Activated CD8-positive, alpha-beta memory T cell treated with anti-CD3 and anti-CD28 coated beads, Interleukin-2, amount 10 ng/mL, durations not matched to agents 7 days and 5 days (primary cell): ENCODE measurements at regions not wholly inside any gene's neighbourhood (a gene's known extent, or its start where the extent isn't known, plus 50 kb on each side); places are given as distances from the start of the nearest gene placed in this dataset.

Source experiments
- ATAC-seq: fragments of 150-1000 bp; cut with Tn5 transposase; one replicate; pipeline ENCODE4 v1.10.0; 2021; ENCODE audit warnings: moderate library complexity
- CTCF ChIA-PET: fragments of 350-600 bp; sonication (Branson Sonifier 250); formaldehyde crosslinking; loops from one replicate; lab custom pipeline; 2021; ENCODE audit warnings: antibody characterized with exemption; lab: Charles Lee
- DNase-seq: peaks from one replicate; pipeline ENCODE4 v3.0.0-alpha.2; 2020
- H3K27ac Mint-ChIP-seq: one replicate; pipeline ENCODE4 v1.8.0; 2021; ENCODE audit warnings: mild to moderate bottlenecking, mixed read lengths
- H3K27me3 Mint-ChIP-seq: one replicate; pipeline ENCODE4 v1.8.0; 2021; ENCODE audit warnings: mixed read lengths
- H3K36me3 Mint-ChIP-seq: one replicate; pipeline ENCODE4 v1.8.0; 2021; ENCODE audit warnings: mild to moderate bottlenecking, mixed read lengths
- H3K4me1 Mint-ChIP-seq: one replicate; pipeline ENCODE4 v1.8.0; 2021; ENCODE audit warnings: mixed read lengths
- H3K4me3 Mint-ChIP-seq: one replicate; pipeline ENCODE4 v1.8.0; 2021; ENCODE audit warnings: mild to moderate bottlenecking, moderate library complexity, mixed read lengths
- H3K9me3 Mint-ChIP-seq: one replicate; pipeline ENCODE4 v1.8.0; 2022; ENCODE audit warnings: low read depth, mixed read lengths

- CTCF ChIA-PET = no interaction called here
Measured at GRCh38 chr17:22461460-22462145, 769.3 kb downstream of the KCNJ18 start.

GRCh38 chr17:22462461-22462860 lies 770.1 kb downstream of the KCNJ18 start:
- Mint-ChIP-seq H3K36me3 (no peaks in the 10 kb centered on the region), H3K4me3 (no peak overlapping the region), H3K9me3 (peaks cover 15% of the 10 kb centered on the region), H3K27me3 (no peaks in the 10 kb centered on the region), H3K27ac (no peak overlapping the region), H3K4me1 (no peaks in the 10 kb centered on the region)
- DNase-seq (no peak), ATAC-seq (no peak)
- CTCF ChIA-PET = no interaction called here

More at GRCh38 chr17:22461460-22462145, 769.3 kb downstream of the KCNJ18 start:
- Mint-ChIP-seq H3K27ac (no peak overlapping the region), H3K9me3 (peaks cover 15% of the 10 kb centered on the region), H3K27me3 (no peaks in the 10 kb centered on the region), H3K4me1 (no peaks in the 10 kb centered on the region), H3K4me3 (no peak overlapping the region), H3K36me3 (no peaks in the 10 kb centered on the region)
- DNase-seq (no peak), ATAC-seq (no peak)

- no peaks in the 10 kb centered on the region for H3K36me3 Mint-ChIP-seq
- H3K27ac Mint-ChIP-seq = no peak overlapping the region
- CTCF ChIA-PET = no interaction called here
- H3K9me3 Mint-ChIP-seq = peaks cover 15% of the 10 kb centered on the region
- DNase-seq (no peak), ATAC-seq (no peak)
- H3K4me3 Mint-ChIP-seq = no peak overlapping the region
- no peaks in the 10 kb centered on the region for H3K4me1 Mint-ChIP-seq
- H3K27me3 Mint-ChIP-seq = no peaks in the 10 kb centered on the region
Measured at GRCh38 chr17:22463110-22463850, 771.0 kb downstream of the KCNJ18 start.

DNA sequence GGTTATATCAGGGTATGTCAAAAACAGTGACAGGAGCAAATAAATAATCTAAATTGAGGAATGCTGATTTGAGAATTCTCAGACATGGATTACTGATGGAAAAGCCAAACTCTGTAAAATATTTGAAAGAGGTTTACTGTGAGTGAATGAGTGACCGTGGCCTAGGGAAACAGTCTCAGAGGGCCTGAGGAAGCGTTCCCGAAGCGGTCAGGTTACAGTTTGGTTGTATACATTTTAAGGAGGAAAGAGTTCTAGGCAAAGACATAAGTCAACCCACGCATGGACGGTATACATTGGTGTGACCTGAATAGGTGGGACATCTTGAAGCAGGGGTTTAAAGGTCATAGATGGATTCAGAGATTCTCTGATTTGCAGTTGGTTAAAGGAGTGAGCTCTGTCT lies 771.7 kb downstream of the KCNJ18 start:
- Mint-ChIP-seq H3K9me3 (peaks cover 14% of the 10 kb centered on the region), H3K4me3 (no peak overlapping the region), H3K27me3 (no peaks in the 10 kb centered on the region), H3K36me3 (no peaks in the 10 kb centered on the region), H3K27ac (no peak overlapping the region), H3K4me1 (no peaks in the 10 kb centered on the region)
- DNase-seq (no peak), ATAC-seq (no peak)
- CTCF ChIA-PET = no interaction called here

- Mint-ChIP-seq H3K4me1 (no peaks in the 10 kb centered on the region), H3K27ac (no peak overlapping the region), H3K36me3 (no peaks in the 10 kb centered on the region), H3K27me3 (no peaks in the 10 kb centered on the region), H3K9me3 (peaks cover 13% of the 10 kb centered on the region), H3K4me3 (no peak overlapping the region)
- ATAC-seq (no peak), DNase-seq (no peak)
- CTCF ChIA-PET = no interaction called here
Measured at GRCh38 chr17:22467720-22468119, 775.4 kb downstream of the KCNJ18 start.

DNA sequence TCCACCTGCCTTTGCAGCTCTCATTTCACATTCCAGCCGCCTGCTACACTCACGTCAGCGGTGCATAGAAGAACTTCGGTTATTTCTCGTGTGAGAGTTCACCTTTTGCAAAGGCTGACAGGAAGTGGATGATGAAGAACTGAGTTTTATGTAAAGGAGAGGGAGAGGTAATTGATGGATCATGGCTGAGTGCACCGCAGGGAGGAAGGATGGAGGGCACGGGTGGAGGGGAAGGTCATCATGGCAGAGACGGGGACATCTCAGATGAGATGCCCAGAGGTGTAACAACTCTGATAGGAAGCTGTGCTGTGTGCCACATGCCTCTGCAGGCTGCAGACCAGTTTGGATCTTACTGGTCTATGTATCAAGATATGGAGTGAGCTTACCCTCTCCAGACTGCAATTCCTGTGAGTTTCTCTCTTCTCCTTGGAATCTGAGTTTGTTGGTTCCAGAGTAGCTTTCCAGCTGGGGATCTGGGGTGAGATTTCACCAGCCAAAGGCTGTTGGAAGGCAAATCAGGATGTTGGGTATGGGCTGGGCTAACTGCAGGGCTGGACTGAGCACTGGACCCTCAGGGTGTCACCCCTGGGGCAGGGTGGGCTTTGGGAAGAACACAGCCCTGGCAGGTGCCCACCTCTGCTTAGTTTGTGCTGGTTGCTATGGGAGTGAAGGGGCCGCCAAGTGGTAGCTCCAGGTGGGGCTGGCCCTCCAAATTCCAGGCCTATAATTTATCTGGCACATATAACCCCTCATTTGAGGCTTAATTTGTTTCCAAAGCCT lies 777.0 kb downstream of the KCNJ18 start:
- DNase-seq (no peak), ATAC-seq (no peak)
- Mint-ChIP-seq H3K36me3 (no peaks in the 10 kb centered on the region), H3K4me1 (no peaks in the 10 kb centered on the region), H3K27ac (no peak overlapping the region), H3K9me3 (peaks cover 10% of the 10 kb centered on the region), H3K4me3 (no peak overlapping the region), H3K27me3 (no peaks in the 10 kb centered on the region)
- CTCF ChIA-PET = no interaction called here

DNA sequence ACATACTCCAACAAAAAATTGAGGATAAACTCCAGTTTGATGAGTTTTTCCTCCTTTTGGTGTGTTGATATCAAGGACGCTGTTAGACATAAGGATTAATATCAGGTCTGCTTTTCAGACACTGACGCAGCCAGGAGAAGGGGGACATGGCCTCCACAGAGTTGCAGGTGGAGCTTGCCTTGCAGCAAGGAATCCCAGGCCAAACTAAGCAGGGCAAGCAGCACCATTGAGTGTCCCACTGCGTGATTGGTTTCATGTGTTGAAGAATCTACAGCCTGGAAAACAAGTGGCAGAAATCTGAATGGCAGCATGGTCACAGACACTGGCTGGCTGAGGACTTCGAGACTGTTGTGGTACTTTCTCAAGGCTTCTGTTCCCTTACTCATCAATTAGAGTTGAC lies 777.6 kb downstream of the KCNJ18 start:
- Mint-ChIP-seq H3K4me3 (no peak overlapping the region), H3K27ac (no peak overlapping the region), H3K9me3 (peaks cover 10% of the 10 kb centered on the region), H3K36me3 (no peaks in the 10 kb centered on the region), H3K27me3 (no peaks in the 10 kb centered on the region), H3K4me1 (no peaks in the 10 kb centered on the region)
- ATAC-seq = no peak
- CTCF ChIA-PET = no interaction called here
- DNase-seq = no peak

DNA sequence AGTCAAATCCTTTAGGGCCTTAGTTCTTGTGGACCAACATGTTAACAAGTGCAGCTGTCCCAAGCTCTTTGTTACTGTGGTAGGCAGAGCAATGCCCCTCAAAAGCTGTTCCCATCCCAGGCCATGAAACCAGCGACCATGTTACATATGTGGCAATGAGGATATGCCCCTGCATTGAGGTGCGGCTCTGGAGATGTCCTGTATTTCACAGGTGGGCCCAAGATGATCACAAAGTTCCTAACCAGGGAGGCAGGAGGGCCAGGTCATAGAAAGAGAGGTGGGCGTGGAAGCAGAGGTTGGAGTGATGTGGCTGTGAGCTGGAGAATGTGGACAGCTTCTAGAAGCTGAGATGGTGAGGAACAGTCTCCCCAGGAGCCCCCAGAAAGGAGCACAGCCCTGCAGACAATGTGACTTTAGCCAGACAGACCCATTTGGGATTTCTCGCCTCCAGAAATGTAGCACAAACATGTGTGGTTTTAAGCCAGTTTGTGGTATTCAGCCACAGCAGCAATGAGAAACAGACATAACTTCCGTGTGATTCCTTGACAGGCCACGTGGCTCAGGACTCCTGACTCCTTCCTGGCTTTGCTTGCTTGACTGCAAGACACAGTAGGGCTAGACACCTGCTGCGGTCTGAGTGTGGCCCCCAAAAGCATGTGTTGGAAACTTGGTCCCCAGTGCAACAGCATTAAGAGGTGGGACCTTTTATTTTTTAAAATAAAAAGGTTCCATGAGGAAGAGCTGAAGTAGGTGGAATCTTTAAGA lies 778.3 kb downstream of the KCNJ18 start:
- Mint-ChIP-seq H3K36me3 (no peaks in the 10 kb centered on the region), H3K4me3 (no peak overlapping the region), H3K9me3 (peaks cover 10% of the 10 kb centered on the region), H3K27me3 (no peaks in the 10 kb centered on the region), H3K4me1 (no peaks in the 10 kb centered on the region), H3K27ac (no peak overlapping the region)
- DNase-seq = no peak
- no peak for ATAC-seq
- CTCF ChIA-PET = no interaction called here

DNA sequence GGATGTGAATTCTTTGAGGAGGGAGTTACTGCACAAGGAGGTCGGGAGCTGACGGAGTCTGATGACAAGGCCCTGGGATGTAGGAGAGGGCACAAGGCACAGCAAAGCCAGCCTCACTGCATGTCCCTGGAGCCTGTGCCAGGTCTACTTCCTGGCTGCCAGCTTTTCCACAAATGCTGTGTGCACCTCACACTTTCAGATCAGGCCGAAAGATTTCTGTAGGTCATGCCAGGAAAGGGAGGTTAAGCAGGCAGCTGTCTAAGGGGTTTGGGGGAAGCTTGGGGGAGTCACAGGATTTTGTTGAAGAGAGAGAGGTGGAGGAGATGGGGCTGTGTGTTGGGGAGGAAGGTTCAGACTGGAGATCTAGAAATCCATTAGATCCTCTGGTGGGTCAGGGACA lies 792.5 kb downstream of the KCNJ18 start:
- CTCF ChIA-PET = no interaction called here

GRCh38 chr17:22490399-22490798 lies 798.1 kb downstream of the KCNJ18 start:
- Mint-ChIP-seq H3K27me3 (no peaks in the 10 kb centered on the region), H3K27ac (no peak overlapping the region), H3K4me3 (no peak overlapping the region), H3K36me3 (peaks cover 1% of the 10 kb centered on the region), H3K4me1 (no peaks in the 10 kb centered on the region), H3K9me3 (peaks cover 17% of the 10 kb centered on the region)
- CTCF ChIA-PET = no interaction called here
- DNase-seq (no peak), ATAC-seq (no peak)

More for the DNA sequence above, 792.5 kb downstream of the KCNJ18 start:
- Mint-ChIP-seq H3K27ac (no peak overlapping the region), H3K27me3 (no peaks in the 10 kb centered on the region), H3K4me1 (no peaks in the 10 kb centered on the region), H3K36me3 (peaks cover 1% of the 10 kb centered on the region), H3K4me3 (no peak overlapping the region), H3K9me3 (peaks cover 13% of the 10 kb centered on the region)
- DNase-seq (no peak), ATAC-seq (no peak)

DNA sequence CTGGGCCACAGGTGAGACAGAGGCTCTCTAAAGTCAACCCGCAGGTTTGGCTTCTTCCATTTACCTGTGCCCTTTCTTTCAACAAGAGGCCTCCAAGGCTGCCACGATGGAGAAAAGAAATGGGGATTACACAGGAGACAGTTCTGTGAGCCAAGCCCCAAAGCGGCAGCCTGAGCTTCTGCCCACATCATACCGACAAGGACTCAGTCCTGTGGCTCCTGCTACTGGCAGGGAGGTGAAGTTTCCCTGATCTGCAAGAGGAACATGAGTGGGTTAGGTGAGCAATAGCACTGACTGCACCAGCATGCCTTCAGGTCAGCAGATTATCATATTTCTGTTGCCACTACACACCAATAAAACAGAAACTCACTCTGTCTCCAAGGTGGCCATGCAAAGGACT lies 800.0 kb downstream of the KCNJ18 start:
- CTCF ChIA-PET = no interaction called here
- Mint-ChIP-seq H3K27me3 (no peaks in the 10 kb centered on the region), H3K36me3 (no peaks in the 10 kb centered on the region), H3K27ac (no peak overlapping the region), H3K9me3 (peaks cover 16% of the 10 kb centered on the region), H3K4me1 (no peaks in the 10 kb centered on the region), H3K4me3 (no peak overlapping the region)
- no peak for ATAC-seq
- DNase-seq = no peak

DNA sequence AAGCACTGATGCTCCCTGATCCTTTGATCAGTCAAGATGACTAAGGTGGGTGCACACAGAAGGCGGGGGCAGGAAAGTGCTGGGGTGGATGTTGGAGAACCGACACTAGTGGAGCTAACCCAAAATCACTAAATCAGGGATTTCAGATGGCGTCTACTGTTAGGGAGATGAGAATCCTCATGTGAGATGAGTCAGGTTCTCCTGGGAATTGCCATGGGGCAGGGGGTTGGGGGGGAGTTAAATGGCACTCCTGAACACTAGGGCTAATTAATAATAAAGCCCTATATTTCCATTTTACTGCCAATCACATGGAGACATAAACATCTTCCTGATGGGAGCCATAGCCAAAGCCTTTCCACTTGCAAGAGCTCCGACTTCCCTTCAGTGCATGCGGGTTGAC lies 804.1 kb downstream of the KCNJ18 start:
- Mint-ChIP-seq H3K4me1 (no peaks in the 10 kb centered on the region), H3K9me3 (peaks cover 12% of the 10 kb centered on the region), H3K27me3 (no peaks in the 10 kb centered on the region), H3K4me3 (no peak overlapping the region), H3K36me3 (no peaks in the 10 kb centered on the region), H3K27ac (no peak overlapping the region)
- CTCF ChIA-PET = no interaction called here
- DNase-seq (no peak), ATAC-seq (no peak)

DNA sequence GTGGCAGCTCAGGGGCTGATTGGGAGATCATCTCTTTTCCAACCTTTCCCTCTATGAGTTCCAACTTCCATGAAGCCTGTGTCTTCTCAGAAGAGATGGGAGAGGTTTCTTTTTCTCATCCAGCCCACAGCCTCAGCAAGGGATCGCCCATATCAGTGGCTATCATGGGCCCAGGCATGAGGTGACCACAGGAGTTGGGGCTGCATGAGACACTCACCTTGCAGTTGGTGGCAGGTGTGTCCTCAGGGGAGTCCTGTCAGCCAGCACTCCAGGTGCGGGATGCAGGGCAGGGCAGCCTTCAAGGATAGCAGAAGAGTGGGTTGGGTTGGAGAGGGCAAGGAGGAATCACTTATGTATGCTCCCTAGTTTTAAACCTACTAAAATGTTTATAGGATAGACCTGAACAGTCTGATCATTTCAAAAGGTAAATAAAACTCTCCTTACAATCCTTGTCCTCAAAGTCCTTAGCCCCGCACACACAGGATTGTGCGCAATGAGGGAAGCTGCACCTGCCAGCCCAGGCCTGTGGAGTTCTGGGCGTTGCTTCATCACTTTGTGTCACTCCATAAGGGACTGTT lies 811.1 kb downstream of the KCNJ18 start:
- H3K9me3 Mint-ChIP-seq = peaks cover 10% of the 10 kb centered on the region
- DNase-seq (no peak), ATAC-seq (no peak)
- H3K4me1 Mint-ChIP-seq = no peaks in the 10 kb centered on the region
- no peaks in the 10 kb centered on the region for H3K36me3 Mint-ChIP-seq
- no peak overlapping the region for H3K4me3 Mint-ChIP-seq
- CTCF ChIA-PET = no interaction called here
- no peak overlapping the region for H3K27ac Mint-ChIP-seq
- no peaks in the 10 kb centered on the region for H3K27me3 Mint-ChIP-seq
